ENCODE measurements at regions not wholly inside any gene's neighbourhood (a gene's known extent, or its start where the extent isn't known, plus 50 kb on each side); places are given as distances from the start of the nearest gene placed in this dataset.

DNA sequence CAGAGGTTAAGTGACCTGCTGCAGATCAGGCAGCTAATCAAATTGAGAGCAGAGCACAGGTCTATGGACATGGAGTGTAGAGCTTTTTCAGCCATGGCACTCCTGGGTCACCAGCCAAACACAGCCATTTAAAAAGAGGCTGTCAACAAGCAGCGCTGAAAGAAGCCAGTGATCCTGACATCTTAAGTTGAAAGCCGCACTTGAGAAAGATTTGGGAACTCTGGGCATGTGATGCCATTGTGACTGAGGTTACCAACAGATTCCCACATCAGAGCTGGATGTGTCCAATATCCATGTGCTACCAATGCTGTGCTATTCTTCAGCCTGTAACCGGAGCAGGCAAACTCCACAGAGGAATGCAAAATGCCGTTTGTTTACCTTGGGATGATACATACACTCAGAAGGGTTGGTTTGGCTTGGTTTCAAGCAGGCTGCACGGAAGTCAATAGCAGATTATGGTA lies 56.2 kb upstream of the ABLIM1 start:
- no peak overlapping the region for H3K4me3 Mint-ChIP-seq
- 0 out of 2 replicates have a peak, but pooled peaks have one; percentile 9 for ATAC-seq

DNA sequence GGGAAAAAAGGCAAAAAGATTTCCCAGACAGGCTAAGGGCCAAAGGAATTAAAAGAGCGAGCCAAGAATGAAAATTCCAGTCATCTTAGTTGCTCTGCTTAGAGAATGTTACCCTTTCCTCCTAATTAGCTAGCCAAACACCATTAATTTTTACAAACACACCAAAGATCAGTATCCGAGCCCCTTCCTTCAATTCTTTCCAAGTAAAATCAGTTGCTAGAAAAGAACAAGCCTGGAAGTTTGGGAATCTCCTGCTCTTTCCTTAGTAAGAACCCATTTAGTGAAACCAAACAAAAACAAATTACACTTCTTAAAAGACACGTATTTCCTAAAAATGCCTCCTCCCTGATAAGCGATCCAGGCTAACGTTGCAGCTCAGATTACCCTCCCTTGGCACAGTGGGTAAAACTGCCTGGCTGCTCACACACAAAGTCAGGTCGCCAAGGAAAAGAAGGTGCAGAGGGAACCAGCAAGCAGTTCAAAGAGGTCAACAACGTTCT lies 57.1 kb upstream of the ABLIM1 start:
- Mint-ChIP-seq H3K27me3 (ENCODE audit: low read depth) (no peaks in the 10 kb centered on the region), H3K9me3 (no peaks in the 10 kb centered on the region), H3K36me3 (no peaks in the 10 kb centered on the region), H3K27ac (no peak overlapping the region), H3K4me1 (peaks cover 38% of the 10 kb centered on the region), H3K4me3 (no peak overlapping the region)
- ATAC-seq, result no peak
- ChIA-PET CTCF (interaction anchor here (3.2 kb wide), 1 partner anchor 12 kb away, joined by 11 read pairs; no protein-coding TSS in a partner anchor), POLR2A (no interaction called here)
- no peak for DNase-seq (ENCODE audit: low spot score)
- TF ChIP-seq, protein P1, sequence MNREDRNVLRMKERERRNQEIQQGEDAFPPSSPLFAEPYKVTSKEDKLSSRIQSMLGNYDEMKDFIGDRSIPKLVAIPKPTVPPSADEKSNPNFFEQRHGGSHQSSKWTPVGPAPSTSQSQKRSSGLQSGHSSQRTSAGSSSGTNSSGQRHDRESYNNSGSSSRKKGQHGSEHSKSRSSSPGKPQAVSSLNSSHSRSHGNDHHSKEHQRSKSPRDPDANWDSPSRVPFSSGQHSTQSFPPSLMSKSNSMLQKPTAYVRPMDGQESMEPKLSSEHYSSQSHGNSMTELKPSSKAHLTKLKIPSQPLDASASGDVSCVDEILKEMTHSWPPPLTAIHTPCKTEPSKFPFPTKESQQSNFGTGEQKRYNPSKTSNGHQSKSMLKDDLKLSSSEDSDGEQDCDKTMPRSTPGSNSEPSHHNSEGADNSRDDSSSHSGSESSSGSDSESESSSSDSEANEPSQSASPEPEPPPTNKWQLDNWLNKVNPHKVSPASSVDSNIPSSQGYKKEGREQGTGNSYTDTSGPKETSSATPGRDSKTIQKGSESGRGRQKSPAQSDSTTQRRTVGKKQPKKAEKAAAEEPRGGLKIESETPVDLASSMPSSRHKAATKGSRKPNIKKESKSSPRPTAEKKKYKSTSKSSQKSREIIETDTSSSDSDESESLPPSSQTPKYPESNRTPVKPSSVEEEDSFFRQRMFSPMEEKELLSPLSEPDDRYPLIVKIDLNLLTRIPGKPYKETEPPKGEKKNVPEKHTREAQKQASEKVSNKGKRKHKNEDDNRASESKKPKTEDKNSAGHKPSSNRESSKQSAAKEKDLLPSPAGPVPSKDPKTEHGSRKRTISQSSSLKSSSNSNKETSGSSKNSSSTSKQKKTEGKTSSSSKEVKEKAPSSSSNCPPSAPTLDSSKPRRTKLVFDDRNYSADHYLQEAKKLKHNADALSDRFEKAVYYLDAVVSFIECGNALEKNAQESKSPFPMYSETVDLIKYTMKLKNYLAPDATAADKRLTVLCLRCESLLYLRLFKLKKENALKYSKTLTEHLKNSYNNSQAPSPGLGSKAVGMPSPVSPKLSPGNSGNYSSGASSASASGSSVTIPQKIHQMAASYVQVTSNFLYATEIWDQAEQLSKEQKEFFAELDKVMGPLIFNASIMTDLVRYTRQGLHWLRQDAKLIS (CRISPR knock-in tag; IDR thresholded peaks at IDR 0.05; ENCODE audit: borderline replicate concordance), result no peak

More for the DNA sequence above, 56.2 kb upstream of the ABLIM1 start:
- Mint-ChIP-seq H3K9me3 (no peaks in the 10 kb centered on the region), H3K27ac (no peak overlapping the region; the same call in 1 of the 2 replicates), H3K36me3 (no peaks in the 10 kb centered on the region), H3K27me3 (ENCODE audit: low read depth) (no peaks in the 10 kb centered on the region), H3K4me1 (peaks cover 38% of the 10 kb centered on the region)
- CTCF ChIA-PET, result interaction anchor here (1.9 to 3.2 kb wide), 2 partner anchors 11 to 410 kb away, joined by 6 to 11 read pairs; no protein-coding TSS in a partner anchor
- DNase-seq (ENCODE audit: low spot score), result no peak
- POLR2A ChIA-PET, result no interaction called here
- no peak for TF ChIP-seq FOXK1 (CRISPR knock-in tag; IDR thresholded peaks at IDR 0.05)
- TF ChIP-seq, protein P2, sequence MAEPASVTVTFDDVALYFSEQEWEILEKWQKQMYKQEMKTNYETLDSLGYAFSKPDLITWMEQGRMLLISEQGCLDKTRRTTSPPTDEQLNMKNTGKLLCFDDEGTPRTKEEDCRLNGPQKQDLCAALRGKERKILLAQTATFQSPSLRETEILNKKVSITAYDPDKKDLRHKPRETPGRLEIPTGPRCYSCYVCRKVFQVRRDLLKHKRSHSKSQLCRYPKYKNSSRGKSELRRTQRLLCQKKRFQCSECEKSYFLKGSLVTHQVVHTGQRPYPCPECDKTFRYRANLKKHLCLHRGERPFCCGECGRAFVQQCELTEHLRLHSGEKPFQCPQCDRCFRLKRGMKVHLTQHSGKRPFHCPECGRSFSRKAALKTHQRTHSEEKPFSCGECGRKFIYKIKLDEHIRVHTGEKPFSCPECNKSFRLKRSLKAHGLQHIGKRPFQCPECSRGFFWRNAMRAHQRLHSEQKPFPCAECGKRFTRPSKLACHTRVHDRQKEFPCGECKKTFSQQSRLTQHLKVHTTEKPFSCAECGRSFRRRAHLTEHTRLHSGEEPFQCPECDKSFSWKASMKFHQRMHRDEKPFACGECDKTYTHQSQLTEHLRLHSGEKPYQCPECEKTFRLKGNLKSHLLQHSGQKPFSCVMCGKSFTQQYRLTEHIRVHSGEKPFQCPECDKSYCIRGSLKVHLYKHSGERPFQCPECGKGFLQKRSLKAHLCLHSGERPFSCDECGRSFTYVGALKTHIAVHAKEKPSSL (CRISPR knock-in tag; conservative IDR thresholded peaks at IDR 0.05), result no peak
- no peak for TF ChIP-seq OVOL2 (CRISPR knock-in tag; IDR thresholded peaks at IDR 0.05; ENCODE audit: borderline replicate concordance)
- no peak for TF ChIP-seq ZNF219 (CRISPR knock-in tag; IDR thresholded peaks at IDR 0.05; ENCODE audit: borderline replicate concordance)
- TF ChIP-seq, protein P3, sequence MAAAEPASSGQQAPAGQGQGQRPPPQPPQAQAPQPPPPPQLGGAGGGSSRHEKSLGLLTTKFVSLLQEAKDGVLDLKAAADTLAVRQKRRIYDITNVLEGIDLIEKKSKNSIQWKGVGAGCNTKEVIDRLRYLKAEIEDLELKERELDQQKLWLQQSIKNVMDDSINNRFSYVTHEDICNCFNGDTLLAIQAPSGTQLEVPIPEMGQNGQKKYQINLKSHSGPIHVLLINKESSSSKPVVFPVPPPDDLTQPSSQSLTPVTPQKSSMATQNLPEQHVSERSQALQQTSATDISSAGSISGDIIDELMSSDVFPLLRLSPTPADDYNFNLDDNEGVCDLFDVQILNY (CRISPR knock-in tag; IDR thresholded peaks at IDR 0.05), result no peak
- TF ChIP-seq ESRRA (CRISPR knock-in tag; IDR thresholded peaks at IDR 0.05; ENCODE audit: borderline replicate concordance), result no peak
- TF ChIP-seq, protein P4, sequence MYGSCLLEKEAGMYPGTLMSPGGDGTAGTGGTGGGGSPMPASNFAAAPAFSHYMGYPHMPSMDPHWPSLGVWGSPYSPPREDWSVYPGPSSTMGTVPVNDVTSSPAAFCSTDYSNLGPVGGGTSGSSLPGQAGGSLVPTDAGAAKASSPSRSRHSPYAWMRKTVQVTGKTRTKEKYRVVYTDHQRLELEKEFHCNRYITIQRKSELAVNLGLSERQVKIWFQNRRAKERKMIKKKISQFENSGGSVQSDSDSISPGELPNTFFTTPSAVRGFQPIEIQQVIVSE (CRISPR knock-in tag; IDR thresholded peaks at IDR 0.05; ENCODE audit: borderline replicate concordance), result no peak
- TF ChIP-seq, protein P5, sequence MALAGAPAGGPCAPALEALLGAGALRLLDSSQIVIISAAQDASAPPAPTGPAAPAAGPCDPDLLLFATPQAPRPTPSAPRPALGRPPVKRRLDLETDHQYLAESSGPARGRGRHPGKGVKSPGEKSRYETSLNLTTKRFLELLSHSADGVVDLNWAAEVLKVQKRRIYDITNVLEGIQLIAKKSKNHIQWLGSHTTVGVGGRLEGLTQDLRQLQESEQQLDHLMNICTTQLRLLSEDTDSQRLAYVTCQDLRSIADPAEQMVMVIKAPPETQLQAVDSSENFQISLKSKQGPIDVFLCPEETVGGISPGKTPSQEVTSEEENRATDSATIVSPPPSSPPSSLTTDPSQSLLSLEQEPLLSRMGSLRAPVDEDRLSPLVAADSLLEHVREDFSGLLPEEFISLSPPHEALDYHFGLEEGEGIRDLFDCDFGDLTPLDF (CRISPR knock-in tag; IDR thresholded peaks at IDR 0.05), result no peak
- no peak for TF ChIP-seq NR2C2 (CRISPR knock-in tag; IDR thresholded peaks at IDR 0.05)

DNA sequence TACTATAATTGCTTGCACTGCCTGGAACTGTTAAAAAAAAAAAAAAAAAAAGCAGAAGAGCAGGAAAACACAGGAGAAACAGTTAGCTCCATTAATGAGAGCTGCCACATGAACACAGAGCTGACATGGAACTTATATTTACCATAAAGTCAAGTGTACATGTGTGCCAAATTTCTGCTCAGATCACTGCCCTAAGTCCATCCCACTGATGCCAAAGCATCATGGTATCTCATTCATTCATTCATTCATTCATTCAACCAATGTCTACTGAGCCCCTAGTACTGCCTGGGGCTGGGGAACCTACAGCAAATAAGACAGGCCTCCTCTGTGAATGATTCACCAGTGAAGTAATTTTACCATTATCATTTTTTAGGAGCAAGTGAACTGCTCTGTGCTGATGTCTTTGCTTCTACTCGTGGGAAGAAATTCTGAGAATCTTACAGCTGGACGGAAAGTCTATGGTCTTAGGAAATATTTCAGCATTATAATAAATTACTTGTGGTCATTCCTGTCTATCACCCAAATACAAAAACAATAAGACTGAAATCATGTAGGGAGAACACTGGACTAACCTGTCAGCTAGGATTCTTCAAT lies 58.8 kb upstream of the ABLIM1 start:
- ATAC-seq (no peak), DNase-seq (ENCODE audit: low spot score) (no peak)
- ChIA-PET CTCF (no interaction called here), POLR2A (no interaction called here)
- no peak overlapping the region for H3K4me3 Mint-ChIP-seq
- no peaks in the 10 kb centered on the region for H3K27me3 Mint-ChIP-seq (ENCODE audit: low read depth)
- peaks cover 31% of the 10 kb centered on the region for H3K4me1 Mint-ChIP-seq
- H3K9me3 Mint-ChIP-seq, result no peaks in the 10 kb centered on the region
- H3K36me3 Mint-ChIP-seq, result no peaks in the 10 kb centered on the region
- no peak overlapping the region for H3K27ac Mint-ChIP-seq
- TF ChIP-seq, protein P6, sequence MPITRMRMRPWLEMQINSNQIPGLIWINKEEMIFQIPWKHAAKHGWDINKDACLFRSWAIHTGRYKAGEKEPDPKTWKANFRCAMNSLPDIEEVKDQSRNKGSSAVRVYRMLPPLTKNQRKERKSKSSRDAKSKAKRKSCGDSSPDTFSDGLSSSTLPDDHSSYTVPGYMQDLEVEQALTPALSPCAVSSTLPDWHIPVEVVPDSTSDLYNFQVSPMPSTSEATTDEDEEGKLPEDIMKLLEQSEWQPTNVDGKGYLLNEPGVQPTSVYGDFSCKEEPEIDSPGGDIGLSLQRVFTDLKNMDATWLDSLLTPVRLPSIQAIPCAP (CRISPR knock-in tag; IDR thresholded peaks at IDR 0.05), result no peak
- TF ChIP-seq GABPB1 (CRISPR knock-in tag; IDR thresholded peaks at IDR 0.05) (no peak), ZNF317 (CRISPR knock-in tag; IDR thresholded peaks at IDR 0.05; ENCODE audit: borderline replicate concordance, low read depth) (no peak), NFATC4 (CRISPR knock-in tag; IDR thresholded peaks at IDR 0.05) (no peak)
- TF ChIP-seq, protein P7, sequence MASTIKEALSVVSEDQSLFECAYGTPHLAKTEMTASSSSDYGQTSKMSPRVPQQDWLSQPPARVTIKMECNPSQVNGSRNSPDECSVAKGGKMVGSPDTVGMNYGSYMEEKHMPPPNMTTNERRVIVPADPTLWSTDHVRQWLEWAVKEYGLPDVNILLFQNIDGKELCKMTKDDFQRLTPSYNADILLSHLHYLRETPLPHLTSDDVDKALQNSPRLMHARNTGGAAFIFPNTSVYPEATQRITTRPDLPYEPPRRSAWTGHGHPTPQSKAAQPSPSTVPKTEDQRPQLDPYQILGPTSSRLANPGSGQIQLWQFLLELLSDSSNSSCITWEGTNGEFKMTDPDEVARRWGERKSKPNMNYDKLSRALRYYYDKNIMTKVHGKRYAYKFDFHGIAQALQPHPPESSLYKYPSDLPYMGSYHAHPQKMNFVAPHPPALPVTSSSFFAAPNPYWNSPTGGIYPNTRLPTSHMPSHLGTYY (CRISPR knock-in tag; IDR thresholded peaks at IDR 0.05), result no peak

All from WTC11 (cell line).